ENCODE measurements at regions not wholly inside any gene's neighbourhood (a gene's known extent, or its start where the extent isn't known, plus 50 kb on each side); places are given as distances from the start of the nearest gene placed in this dataset.

DNA sequence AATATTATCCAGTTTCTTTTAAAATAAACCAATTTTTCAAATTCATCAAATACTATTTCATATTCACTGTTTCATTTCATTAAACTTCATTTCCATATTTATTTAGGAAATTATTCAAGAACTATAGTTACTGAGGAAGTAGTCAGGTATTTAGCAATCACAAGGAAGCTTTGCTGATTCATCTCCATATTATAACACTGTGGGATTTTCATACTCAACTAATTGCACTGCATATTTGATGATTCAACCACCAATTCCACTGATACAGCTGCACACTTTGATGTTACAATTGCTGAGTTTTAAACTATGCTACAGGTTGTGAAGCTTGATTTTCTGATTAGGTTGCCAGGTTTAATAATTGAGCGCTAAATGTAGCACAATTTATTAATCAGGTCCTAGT lies 556.8 kb upstream of the SLITRK1 start:
- WGBS, 5 donors, result 88 to 99% (median 95%) methylated on average over 1 of the region's 1 CpG
- Histone ChIP-seq H3K4me1 (no peaks in the 10 kb centered on the region), H3K27ac (no peak overlapping the region), H3K36me3 (no peaks in the 10 kb centered on the region), H3K4me3 (no peak overlapping the region), H3K27me3 (no peaks in the 10 kb centered on the region), H3K9me3 (peaks cover 0 to 7% (median 0%) of the 10 kb centered on the region in 4 donors)
- TF ChIP-seq, protein P1, sequence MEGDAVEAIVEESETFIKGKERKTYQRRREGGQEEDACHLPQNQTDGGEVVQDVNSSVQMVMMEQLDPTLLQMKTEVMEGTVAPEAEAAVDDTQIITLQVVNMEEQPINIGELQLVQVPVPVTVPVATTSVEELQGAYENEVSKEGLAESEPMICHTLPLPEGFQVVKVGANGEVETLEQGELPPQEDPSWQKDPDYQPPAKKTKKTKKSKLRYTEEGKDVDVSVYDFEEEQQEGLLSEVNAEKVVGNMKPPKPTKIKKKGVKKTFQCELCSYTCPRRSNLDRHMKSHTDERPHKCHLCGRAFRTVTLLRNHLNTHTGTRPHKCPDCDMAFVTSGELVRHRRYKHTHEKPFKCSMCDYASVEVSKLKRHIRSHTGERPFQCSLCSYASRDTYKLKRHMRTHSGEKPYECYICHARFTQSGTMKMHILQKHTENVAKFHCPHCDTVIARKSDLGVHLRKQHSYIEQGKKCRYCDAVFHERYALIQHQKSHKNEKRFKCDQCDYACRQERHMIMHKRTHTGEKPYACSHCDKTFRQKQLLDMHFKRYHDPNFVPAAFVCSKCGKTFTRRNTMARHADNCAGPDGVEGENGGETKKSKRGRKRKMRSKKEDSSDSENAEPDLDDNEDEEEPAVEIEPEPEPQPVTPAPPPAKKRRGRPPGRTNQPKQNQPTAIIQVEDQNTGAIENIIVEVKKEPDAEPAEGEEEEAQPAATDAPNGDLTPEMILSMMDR (IDR thresholded peaks at IDR 0.05), result no peak
- TF ChIP-seq POLR2A (IDR thresholded peaks at IDR 0.05) (no peak), EP300 (IDR thresholded peaks at IDR 0.05) (no peak), POLR2AphosphoS5 (IDR thresholded peaks at IDR 0.05) (no peak)
- intact Hi-C loops (cut with DNase I; ENCODE audit: low total_unique reads), result no loop called here
- DNase-seq, result no peak

DNA sequence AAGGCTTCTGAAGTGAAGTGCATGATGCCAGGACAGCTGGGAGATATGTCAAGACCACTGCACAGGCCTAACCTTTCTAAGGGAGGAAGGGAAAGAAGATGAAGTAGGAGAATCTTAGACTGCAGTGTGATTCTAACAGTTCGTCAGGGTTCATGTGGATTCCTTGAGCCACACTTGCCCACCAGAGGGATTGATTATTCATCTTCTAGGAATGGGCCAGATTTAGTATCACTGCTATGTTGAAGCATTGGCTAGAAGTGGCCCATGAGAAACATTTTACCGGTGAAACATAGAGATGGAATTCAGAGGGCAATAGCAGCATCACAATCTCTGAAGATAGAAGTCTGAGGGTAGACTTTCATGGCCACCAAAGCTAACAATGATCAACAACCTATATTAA lies 550.8 kb upstream of the SLITRK1 start:
- DNase-seq, result no peak
- Histone ChIP-seq H3K9me3 (peaks cover 0 to 5% (median 0%) of the 10 kb centered on the region in 4 donors), H3K27me3 (no peaks in the 10 kb centered on the region), H3K4me3 (no peak overlapping the region), H3K36me3 (no peaks in the 10 kb centered on the region), H3K4me1 (peaks cover 0 to 7% (median 0%) of the 10 kb centered on the region in 4 donors), H3K27ac (no peak overlapping the region)
- intact Hi-C loops (cut with DNase I; ENCODE audit: low total_unique reads), result no loop called here
- TF ChIP-seq POLR2A (IDR thresholded peaks at IDR 0.05), result no peak
- TF ChIP-seq, protein P1 (IDR thresholded peaks at IDR 0.05), result no peak
- no peak for TF ChIP-seq POLR2AphosphoS5 (IDR thresholded peaks at IDR 0.05)
- no peak for TF ChIP-seq EP300 (IDR thresholded peaks at IDR 0.05)
- WGBS, 5 donors, result 85 to 90% (median 88%) methylated on average over 2 of the region's 2 CpGs

GRCh38 chr13:84431646-84432045 lies 549.4 kb upstream of the SLITRK1 start:
- 43 to 63% (median 59%) methylated on average over 1 of the region's 1 CpG for WGBS, 5 donors
- TF ChIP-seq EP300 (IDR thresholded peaks at IDR 0.05) (no peak), POLR2AphosphoS5 (IDR thresholded peaks at IDR 0.05) (no peak), POLR2A (IDR thresholded peaks at IDR 0.05) (no peak)
- TF ChIP-seq, protein P1 (IDR thresholded peaks at IDR 0.05), result no peak
- intact Hi-C loops (cut with DNase I; ENCODE audit: low total_unique reads), result no loop called here
- no peaks in the 10 kb centered on the region for H3K9me3 ChIP-seq
- no peak overlapping the region for H3K4me3 ChIP-seq
- H3K4me1 ChIP-seq, result peaks cover 0 to 7% (median 0%) of the 10 kb centered on the region in 4 donors
- no peak overlapping the region for H3K27ac ChIP-seq
- no peaks in the 10 kb centered on the region for H3K36me3 ChIP-seq
- DNase-seq, result no peak
- no peaks in the 10 kb centered on the region for H3K27me3 ChIP-seq

DNA sequence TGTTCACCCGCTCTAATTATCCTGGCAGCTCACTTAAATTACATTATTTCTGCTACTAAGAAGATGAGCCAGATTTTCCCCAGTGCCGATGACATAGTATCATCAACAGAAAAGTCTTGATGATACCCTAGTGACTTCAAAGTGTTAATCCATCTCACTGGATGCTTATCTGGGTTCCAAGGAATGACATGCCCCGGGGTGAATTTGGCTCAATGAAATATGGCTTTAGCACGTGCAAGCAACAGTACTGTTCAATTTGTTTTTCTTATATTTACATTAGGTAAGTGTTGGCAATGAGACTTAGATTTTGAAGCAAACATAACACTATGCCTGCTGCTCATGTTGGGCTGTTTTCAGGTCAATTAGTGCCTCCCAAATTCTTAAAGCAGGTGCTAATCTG lies 548.2 kb upstream of the SLITRK1 start:
- H3K27me3 ChIP-seq, result no peaks in the 10 kb centered on the region
- no peak overlapping the region for H3K4me3 ChIP-seq
- H3K4me1 ChIP-seq, result peaks cover 0 to 7% (median 0%) of the 10 kb centered on the region in 4 donors
- TF ChIP-seq, protein P1 (IDR thresholded peaks at IDR 0.05), result no peak
- TF ChIP-seq POLR2A (IDR thresholded peaks at IDR 0.05) (no peak), POLR2AphosphoS5 (IDR thresholded peaks at IDR 0.05) (no peak), EP300 (IDR thresholded peaks at IDR 0.05) (no peak)
- peak in 1 of 2 donors; percentile 2 for DNase-seq
- no peaks in the 10 kb centered on the region for H3K36me3 ChIP-seq
- intact Hi-C loops (cut with DNase I; ENCODE audit: low total_unique reads), result no loop called here
- no peak overlapping the region for H3K27ac ChIP-seq
- H3K9me3 ChIP-seq, result no peaks in the 10 kb centered on the region
- 27 to 39% (median 35%) methylated on average over 4 of the region's 4 CpGs for WGBS, 5 donors

Data from stomach (tissue), 8 donors.